OCI-LY7 (cell line): ENCODE measurements at regions not wholly inside any gene's neighbourhood (a gene's known extent, or its start where the extent isn't known, plus 50 kb on each side); places are given as distances from the start of the nearest gene placed in this dataset.

Source experiments
- BruUV-seq: library from RNA; stranded (reverse); fragments of 400-500 nt; replicated peaks from 2 replicates; lab custom pipeline; 2021; lab: Mats Ljungman, UMichigan
- CTCF ChIA-PET: fragments of 300-600 bp; sonication (Branson Sonifier 250); formaldehyde crosslinking; loops from one replicate; lab custom pipeline; 2022; ENCODE audit warnings: antibody characterized with exemption; ENCODE audit not compliant: unreplicated experiment; lab: Charles Lee
- POLR2A ChIA-PET: fragments of 300-600 bp; sonication (Branson Sonifier 250); formaldehyde crosslinking; loops from one replicate; lab custom pipeline; 2022; ENCODE audit warnings: antibody characterized with exemption; lab: Charles Lee
- DNase-seq: peaks from one replicate; pipeline ENCODE4 v3.0.0-alpha.2; 2015; ENCODE audit warnings: low spot score
- H2AFZ ChIP-seq: fragments of 200-600 bp; sonication (generic), shearing (Covaris generic); 2 replicates; pipeline ENCODE4 v1.6.1; 2014; ENCODE audit warnings: mild to moderate bottlenecking, antibody characterized with exemption, low read length, moderate library complexity
- H3K27ac ChIP-seq: fragments of 200-600 bp; sonication (generic); 2 replicates; pipeline ENCODE4 v1.5.1; 2014; ENCODE audit warnings: mixed run types, low read depth, mild to moderate bottlenecking, moderate library complexity, low read length, inconsistent platforms; ENCODE audit not compliant: poor library complexity, severe bottlenecking
- H3K36me3 ChIP-seq: fragments of 200-600 bp; sonication (generic); 2 replicates; pipeline ENCODE4 v1.6.1; 2014; ENCODE audit warnings: mild to moderate bottlenecking, antibody characterized with exemption, low read length, moderate library complexity, mixed read lengths; ENCODE audit not compliant: insufficient read depth
- H3K4me1 ChIP-seq: fragments of 200-600 bp; sonication (generic); 2 replicates; pipeline ENCODE4 v1.5.1; 2014; ENCODE audit warnings: mild to moderate bottlenecking, low read length; ENCODE audit not compliant: insufficient read depth, poor library complexity, severe bottlenecking
- H3K4me2 ChIP-seq: fragments of 200-600 bp; sonication (generic); 2 replicates; pipeline ENCODE4 v1.6.1; 2014; ENCODE audit warnings: mild to moderate bottlenecking, low read length
- H3K4me3 ChIP-seq: fragments of 200-600 bp; sonication (generic); 2 replicates; pipeline ENCODE4 v1.5.1; 2014; ENCODE audit warnings: mild to moderate bottlenecking, low read depth, low read length; ENCODE audit not compliant: poor library complexity, severe bottlenecking
- H3K79me2 ChIP-seq: fragments of 200-600 bp; sonication (generic); 2 replicates; pipeline ENCODE4 v1.6.1; 2016; ENCODE audit warnings: low read depth, mild to moderate bottlenecking, low read length, moderate library complexity, mixed read lengths; ENCODE audit not compliant: insufficient read depth
- H3K9me2 ChIP-seq: fragments of 200-600 bp; sonication (generic); 2 replicates; pipeline ENCODE4 v1.6.1; 2016; ENCODE audit warnings: mild to moderate bottlenecking, low read length, mixed read lengths; ENCODE audit not compliant: insufficient read depth
- H3K9me3 ChIP-seq: fragments of 200-600 bp; sonication (generic); 2 replicates; pipeline ENCODE4 v1.6.1; 2014; ENCODE audit warnings: mild to moderate bottlenecking, mixed run types, low read length, mixed read lengths
- H4K20me1 ChIP-seq: fragments of 200-600 bp; sonication (generic); 2 replicates; pipeline ENCODE4 v1.6.1; 2014; ENCODE audit warnings: mild to moderate bottlenecking, antibody characterized with exemption, low read length, moderate library complexity, mixed read lengths; ENCODE audit not compliant: insufficient read depth
- EZH2phosphoT487 ChIP-seq: fragments of 200-600 bp; sonication (generic); IDR thresholded peaks from 2 replicates; pipeline ENCODE4 v1.6.1; 2018; ENCODE audit warnings: low read depth, borderline replicate concordance, mild to moderate bottlenecking, mixed run types, antibody characterized with exemption, low read length, moderate library complexity, mixed read lengths
- intact Hi-C: fragments of 100-400 bp; cut with micrococcal nuclease; formaldehyde crosslinking; loops from one replicate; pipeline ENCODE4 v1.10.0; 2022; ENCODE audit not compliant: unreplicated experiment
- TF ChIP-seq, protein P1 (sequence below): fragments of 200-600 bp; sonication (generic); conservative IDR thresholded peaks from 2 replicates; pipeline ENCODE4 v1.5.1; 2014; ENCODE audit warnings: mild to moderate bottlenecking, antibody characterized with exemption, low read length, moderate library complexity, mixed read lengths

DNA sequence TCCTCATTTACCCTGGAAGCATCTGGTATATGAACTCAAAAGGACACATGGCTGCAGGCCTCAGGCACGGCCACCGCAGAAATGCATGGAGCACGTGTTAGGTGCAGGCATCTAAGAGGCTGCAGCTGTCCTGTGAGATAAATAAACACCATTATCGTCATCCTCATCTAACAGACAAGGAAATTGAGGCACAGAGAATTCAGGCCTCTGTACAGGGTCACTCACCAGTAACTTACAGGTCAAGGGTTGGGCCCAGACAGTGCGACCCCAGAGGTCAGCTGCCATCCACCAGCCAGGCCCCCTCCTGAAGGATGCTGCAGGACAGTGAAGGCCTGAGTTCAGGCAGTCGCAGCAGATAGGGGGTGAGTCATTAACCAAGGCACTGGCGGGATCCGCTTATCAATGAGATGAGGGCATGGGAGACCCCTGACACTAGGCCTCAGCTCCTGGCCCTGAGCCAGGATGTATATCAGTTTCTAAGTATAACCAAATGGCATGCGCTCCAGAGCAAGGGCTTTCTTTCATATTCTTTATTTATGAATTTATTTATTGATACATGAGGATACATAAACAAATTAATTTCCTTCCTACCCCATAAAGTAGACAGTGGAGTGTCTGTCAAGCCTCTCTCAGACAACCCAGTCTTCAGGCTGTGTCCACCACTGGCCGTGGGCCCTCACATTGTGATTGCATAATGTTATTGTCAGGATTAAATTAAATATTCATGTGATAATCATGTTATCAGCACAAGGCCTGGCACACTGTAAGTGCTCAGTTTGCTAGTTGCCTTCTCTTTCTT is 316.9 kb downstream of the QKI start:
- Histone ChIP-seq H3K9me3 (no peaks in the 10 kb centered on the region), H3K79me2 (no peaks in the 10 kb centered on the region), H3K36me3 (no peaks in the 10 kb centered on the region), H3K27ac (no peak overlapping the region), H4K20me1 (no peaks in the 10 kb centered on the region), H2AFZ (no peak overlapping the region), H3K4me3 (no peak overlapping the region), H3K4me1 (peaks cover 78% of the 10 kb centered on the region), H3K4me2 (no peak overlapping the region), H3K9me2 (no peaks in the 10 kb centered on the region)
- no peak for DNase-seq
- TF ChIP-seq EZH2phosphoT487 = no peak
- TF ChIP-seq, protein P1, sequence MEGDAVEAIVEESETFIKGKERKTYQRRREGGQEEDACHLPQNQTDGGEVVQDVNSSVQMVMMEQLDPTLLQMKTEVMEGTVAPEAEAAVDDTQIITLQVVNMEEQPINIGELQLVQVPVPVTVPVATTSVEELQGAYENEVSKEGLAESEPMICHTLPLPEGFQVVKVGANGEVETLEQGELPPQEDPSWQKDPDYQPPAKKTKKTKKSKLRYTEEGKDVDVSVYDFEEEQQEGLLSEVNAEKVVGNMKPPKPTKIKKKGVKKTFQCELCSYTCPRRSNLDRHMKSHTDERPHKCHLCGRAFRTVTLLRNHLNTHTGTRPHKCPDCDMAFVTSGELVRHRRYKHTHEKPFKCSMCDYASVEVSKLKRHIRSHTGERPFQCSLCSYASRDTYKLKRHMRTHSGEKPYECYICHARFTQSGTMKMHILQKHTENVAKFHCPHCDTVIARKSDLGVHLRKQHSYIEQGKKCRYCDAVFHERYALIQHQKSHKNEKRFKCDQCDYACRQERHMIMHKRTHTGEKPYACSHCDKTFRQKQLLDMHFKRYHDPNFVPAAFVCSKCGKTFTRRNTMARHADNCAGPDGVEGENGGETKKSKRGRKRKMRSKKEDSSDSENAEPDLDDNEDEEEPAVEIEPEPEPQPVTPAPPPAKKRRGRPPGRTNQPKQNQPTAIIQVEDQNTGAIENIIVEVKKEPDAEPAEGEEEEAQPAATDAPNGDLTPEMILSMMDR = no peak
- BruUV-seq = no TSS peak
- ChIA-PET POLR2A (interaction anchor here (1.0 to 1.4 kb wide), 5 partner anchors 10 to 32 kb away, joined by 3 to 6 read pairs (median 4); no protein-coding TSS in a partner anchor), CTCF (interaction anchor here (0.6 to 0.9 kb wide), 2 partner anchors 9 to 65 kb away, joined by 3 read pairs; no protein-coding TSS in a partner anchor)
- intact Hi-C loops = no loop called here

DNA sequence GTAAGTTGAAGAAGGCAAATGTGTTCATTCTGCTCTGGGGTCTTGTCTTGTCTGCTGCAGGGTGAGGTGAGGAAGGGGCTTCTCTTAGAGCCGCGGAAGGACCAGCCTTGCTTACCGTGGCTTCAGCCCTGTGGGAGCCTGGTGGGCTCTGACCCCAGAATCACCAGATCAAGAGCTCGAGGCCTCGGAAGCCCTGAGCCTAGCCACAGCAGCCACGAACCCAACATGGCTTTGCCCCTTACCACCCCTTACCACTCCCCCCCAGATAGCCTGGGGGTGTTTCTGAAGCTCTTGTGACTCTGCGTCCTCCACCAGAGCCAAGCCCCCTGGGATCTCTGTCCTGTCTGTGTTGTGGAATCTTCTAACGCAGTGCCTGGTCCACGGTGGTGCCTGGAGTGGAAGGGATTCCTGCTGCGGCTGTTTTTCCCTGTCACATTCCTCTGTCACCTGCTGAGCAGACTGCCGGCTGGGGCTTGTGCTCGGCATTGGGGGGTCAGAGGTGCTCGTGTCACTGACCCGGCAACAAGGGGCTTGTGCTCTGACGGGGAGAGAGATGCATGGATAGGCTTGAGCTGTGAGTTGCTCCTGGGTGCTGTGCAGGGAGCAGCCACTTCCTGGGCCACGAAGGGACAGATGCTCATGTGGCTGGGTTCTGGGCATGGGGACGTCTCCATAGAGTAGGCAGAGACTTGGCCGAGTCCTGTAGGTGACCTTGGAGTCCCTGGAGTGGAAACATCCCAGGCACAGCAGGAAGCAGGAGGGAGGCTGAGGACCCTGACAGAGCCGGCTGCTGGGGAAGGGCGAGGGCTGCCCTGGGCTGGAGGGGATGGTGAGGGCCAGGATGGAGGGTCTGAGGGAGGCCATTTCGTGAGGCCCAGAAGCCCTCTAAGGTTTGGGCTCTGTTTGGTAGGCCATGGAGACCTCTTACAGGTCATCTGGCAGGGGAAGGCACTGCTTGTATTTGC is 316.0 kb downstream of the QKI start:
- Histone ChIP-seq H3K4me3 (no peak overlapping the region), H3K79me2 (no peaks in the 10 kb centered on the region), H2AFZ (no peak overlapping the region), H3K27ac (no peak overlapping the region), H3K4me1 (peaks cover 82% of the 10 kb centered on the region), H3K9me3 (no peaks in the 10 kb centered on the region), H3K36me3 (no peaks in the 10 kb centered on the region), H3K9me2 (no peaks in the 10 kb centered on the region), H3K4me2 (no peak overlapping the region), H4K20me1 (no peaks in the 10 kb centered on the region)
- ChIA-PET CTCF (interaction anchor here (0.6 kb wide), 1 partner anchor 10 kb away, joined by 3 read pairs; no protein-coding TSS in a partner anchor), POLR2A (interaction anchor here (1.2 to 1.7 kb wide), 3 partner anchors 12 to 18 kb away, joined by 3 to 7 read pairs (median 3); no protein-coding TSS in a partner anchor)
- no peak for DNase-seq
- BruUV-seq = no TSS peak
- intact Hi-C loops = no loop called here
- TF ChIP-seq, protein P1 = no peak
- no peak for TF ChIP-seq EZH2phosphoT487
